H54 (cell line): ENCODE measurements at regions not wholly inside any gene's neighbourhood (a gene's known extent, or its start where the extent isn't known, plus 50 kb on each side); places are given as distances from the start of the nearest gene placed in this dataset.
"Not testable (repeated sequence)": the region's sequence is repeated elsewhere in the genome, so short reads cannot be mapped to it uniquely, and the experiment has no call there.

Experiments used
- DNase-seq: peaks from one replicate; pipeline ENCODE4 v3.0.0; 2011; ENCODE audit warnings: low spot score, mixed read lengths; ENCODE audit not compliant: insufficient read length
- FAIRE-seq: peaks from 3 replicates; lab custom pipeline; 2011; peaks lifted over from hg19 to GRCh38; lab: Jason Lieb, UNC
- POLR2A ChIP-seq: IDR thresholded peaks from 2 replicates; pipeline ENCODE4 v1.6.1; 2011; ENCODE audit warnings: low read depth, mild to moderate bottlenecking, low read length

DNA sequence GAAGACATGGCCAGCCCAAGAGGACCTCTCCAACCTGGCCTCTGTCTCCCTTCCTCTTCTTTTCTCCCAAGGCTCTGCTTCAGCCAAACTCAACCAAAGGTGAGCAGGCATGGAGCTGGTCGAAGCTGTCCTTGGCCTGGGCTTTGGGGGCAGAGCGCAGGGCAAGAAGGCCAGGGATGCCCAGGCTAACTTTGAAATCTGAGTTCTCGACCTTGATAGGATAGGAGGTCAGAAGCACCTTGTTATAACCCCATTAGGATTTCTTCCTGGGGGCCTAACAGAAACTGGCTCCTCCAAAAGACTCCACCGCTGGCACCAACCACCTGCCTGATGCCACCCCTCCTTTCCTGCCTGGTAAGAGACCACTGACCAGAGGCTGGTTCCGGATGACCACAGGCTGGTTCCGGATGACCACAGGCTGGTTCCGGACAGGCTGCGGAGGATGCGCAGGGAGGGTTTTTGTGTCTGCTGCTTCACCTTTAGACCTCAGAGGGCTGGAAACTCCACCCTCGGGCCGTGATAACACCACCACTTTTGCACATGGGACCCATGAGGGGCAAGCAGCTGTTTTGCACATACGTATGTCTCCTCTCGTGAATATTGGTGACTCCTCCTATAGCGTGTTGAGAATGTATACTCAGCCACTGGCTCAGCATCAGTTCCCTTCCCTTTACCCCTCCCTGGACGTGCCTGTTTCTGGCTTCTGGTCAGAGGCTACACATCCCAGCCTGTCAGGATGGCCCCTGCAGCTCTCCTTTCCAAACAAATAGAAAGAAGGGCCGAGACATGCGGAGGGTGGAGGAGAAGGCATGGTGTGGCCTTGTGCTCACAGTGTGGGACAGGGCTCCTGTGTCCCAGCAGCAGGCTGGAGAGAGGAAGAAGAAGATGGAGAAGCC, 140.1 kb downstream of the DNAJB6 start:
- TF ChIP-seq POLR2A, result no peak
- no peak for FAIRE-seq
- DNase-seq, result no peak

DNA sequence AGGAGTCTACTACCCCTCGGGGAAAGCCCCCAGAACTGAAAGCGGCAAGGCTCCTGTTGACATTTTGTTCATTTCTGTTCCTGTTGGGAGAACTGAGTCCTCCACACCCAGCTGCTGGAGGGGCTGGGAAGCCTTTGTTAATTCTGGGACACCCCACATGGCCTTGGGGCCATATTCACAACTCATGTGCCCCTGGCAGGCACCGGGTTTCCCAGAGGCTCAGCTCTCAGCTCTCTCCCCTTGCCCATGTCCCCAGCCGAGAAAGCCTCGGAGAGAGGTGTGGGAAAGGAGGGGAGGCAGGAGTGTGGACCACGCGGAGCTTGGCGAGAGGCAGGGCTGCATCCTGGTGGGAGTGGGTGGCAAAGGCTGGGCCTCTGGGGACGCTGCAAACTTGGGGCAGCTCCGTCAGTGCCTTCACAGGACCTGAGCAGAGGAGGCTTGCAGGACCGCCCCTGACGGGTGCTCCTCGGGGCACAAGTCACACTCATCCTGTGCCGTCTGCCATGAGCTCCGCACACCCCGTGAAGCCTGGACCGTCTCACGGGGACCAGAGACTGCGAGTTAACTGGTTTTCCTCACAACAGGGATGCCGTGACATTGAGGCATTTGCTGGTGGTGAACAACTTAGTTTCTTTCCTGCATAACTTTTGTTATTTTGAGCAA, 140.9 kb downstream of the DNAJB6 start:
- no peak for TF ChIP-seq POLR2A
- DNase-seq (no peak), FAIRE-seq (no peak)

DNA sequence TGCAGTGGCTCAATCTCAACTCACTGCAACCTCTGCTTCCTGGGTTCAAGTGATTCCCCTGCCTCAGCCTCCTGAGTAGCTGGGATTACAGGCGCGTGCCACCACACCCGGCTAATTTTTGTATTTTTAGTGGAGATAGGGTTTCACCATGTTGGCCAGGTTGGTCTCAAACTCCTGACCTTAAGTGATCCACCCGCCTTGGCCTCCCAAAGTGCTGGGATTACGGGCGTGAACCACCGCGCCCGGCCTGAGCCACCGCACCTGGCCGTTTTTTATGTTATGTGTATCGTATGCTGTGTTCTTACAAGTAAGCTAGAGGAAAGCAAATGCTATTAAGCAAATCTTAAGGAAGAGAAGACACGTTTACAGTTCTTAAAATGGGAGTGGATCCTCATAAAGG, 141.8 kb downstream of the DNAJB6 start:
- FAIRE-seq, DNase-seq: not testable (repeated sequence)

DNA sequence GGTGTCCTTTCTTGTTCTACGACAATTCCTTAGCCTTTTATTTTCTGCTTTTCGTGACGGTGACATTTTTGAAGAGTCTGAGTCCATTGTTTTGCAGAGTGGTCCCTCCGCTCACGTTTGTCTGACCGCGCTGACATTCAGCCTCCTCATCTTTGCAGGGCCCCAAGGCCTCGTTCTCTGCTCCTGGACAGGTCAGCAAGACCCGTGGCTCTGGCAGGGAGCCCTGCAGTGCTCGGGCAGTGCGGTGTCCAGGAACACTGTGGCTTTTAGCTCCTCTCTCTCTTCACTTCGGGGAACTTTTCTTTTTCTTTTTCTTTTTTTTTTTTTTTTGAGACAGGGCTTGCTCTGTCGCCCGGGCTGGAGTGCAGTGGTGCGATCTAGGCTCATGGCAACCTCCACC, 142.5 kb downstream of the DNAJB6 start:
- DNase-seq (no peak), FAIRE-seq (no peak)
- no peak for TF ChIP-seq POLR2A

DNA sequence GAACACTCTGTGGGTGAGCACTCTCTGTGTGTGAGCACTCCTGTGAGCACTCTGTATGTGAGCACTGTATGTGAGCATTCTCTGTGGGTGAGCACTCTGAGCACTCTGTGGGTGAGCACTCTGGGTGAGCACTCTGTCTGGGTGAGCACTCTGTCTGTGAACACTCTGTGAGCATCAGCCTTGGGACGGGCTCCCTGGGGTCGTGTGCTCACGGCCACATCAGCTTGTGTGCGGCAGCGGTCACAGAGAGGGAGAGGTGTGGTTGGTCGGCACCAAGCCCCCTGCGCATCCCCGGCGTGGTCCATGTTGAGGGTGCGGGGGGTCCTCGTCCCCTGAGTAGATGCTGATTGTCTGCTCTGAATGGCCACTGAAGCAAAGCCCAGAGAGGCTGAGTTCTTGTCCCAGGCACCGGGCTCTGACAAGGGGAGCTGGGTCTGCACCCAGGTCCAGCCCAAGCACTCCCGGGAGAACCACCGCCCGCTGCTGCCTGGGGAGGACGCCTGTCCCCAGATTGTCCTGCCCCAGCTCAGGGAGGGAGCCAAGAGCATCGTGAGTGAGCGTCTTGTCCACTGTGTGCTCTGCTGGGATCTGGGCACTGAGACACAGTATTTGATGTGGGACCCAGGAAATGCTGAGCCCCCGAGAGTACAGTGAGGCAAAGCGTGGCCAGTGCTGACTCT, 143.7 kb downstream of the DNAJB6 start:
- no peak for FAIRE-seq
- no peak for DNase-seq
- TF ChIP-seq POLR2A, result no peak

DNA sequence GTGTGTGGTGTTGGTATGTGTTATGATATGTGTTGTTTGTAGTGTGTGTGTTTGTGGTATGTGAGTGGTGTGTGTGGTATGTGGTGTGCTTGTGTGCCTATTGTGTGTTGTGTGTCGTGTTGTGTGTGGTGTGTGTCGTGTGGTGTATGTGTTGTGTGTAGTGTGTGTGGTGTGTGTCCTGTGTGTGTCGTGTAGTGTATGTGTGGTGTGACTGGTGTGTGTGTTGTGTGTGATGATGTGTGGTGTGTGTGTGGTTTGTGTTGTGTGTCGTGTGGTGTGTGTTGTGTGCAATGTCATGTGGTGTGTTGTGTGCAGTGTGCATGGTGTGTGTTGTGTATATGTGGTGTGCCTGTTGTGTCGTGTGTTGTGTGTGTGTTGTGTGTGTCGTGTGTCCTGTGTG, 144.6 kb downstream of the DNAJB6 start:
- DNase-seq (no peak), FAIRE-seq (no peak)
- TF ChIP-seq POLR2A, result no peak

DNA sequence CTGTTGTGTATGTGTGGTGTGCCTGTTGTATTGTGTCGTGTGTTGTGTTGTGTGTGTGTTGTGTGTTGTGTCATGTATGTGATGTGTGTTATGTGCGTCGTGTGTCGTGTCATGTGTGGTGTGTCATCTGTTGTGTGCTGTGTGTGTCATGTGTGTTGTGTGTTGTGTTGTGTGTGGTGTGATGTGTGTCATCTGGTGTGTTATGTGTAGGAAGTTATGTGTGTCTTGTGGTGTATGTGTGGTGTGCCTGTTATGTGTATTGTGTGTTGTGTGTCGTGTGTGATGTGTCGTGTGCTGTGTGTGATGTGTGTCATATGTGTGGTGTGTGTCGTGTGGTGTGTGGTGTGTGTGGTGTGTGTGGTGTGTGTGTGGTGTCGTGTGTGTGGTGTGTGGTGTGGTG, 145.2 kb downstream of the DNAJB6 start:
- FAIRE-seq (no peak), DNase-seq (no peak)
- no peak for TF ChIP-seq POLR2A

DNA sequence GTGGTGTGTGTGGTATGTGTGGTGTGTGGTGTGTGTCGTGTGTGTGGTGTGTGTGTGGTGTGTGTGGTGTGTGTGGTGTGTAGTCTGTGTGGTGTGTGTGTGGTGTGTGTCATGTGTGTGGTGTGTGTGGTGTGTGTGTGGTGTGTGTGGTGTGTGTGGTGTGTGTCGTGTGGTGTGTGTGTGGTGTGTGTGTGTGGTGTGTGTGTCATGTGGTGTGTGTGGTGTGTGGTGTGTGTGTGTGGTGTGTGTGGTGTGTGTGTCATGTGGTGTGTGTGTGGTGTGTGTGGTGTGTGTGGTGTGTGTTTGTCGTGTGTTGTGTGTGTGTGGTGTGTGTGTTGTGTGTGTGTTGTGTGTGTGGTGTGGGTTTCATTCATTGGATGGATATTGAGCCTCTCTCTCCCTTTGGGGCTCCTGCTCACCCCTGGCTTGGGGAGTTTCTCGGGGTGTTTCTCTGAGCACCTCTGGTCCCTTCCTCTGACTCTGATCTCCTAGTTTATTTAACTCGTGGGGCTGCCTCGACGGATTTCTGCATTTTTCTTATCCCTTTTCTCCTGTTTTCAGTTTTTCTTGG, 145.8 kb downstream of the DNAJB6 start:
- DNase-seq (no peak), FAIRE-seq (no peak)
- no peak for TF ChIP-seq POLR2A

DNA sequence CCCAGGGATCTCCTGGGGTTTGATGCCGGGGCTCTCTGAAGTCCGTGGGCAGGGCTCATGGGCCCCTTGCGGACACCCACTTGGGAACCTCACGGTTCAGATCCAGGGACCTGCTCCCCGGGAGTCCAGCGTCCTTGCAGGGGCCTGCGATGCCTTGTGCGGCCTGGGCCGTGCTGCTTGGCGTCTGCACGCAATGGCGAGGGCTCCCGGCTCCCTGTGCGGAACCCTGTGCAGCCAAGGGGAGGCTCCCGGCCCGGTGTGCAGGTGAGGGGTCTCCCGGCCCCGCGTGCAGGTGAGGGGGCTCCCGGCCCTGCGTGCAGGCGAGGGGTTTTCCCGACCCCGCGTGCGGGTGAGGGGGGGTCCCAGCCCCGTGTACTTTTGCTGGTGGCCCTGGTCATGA, 146.7 kb downstream of the DNAJB6 start:
- FAIRE-seq (no peak), DNase-seq (no peak)
- TF ChIP-seq POLR2A, result no peak

DNA sequence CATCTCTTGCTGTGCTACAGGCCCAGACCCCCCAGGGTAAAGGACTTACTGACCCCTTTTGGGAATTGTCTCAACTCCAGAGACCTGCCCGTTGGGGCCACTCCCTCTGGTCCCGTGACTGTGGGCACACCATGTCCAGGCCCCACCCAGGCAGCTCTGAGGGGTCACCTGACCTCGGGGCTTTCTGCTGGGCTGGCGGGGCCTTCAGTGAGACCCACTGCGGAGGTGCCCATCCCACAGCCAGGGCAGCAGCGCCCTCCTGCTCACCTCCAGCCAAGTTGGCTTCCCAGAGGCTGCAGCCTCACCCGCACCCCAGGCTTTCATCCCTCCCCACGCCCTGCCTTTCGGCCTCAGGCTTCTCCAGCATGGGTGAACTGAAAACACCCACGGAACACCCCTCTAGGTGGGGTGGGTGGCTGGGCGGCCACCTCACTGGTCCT, 147.2 kb downstream of the DNAJB6 start:
- TF ChIP-seq POLR2A, result no peak
- FAIRE-seq (no peak), DNase-seq (no peak)

DNA sequence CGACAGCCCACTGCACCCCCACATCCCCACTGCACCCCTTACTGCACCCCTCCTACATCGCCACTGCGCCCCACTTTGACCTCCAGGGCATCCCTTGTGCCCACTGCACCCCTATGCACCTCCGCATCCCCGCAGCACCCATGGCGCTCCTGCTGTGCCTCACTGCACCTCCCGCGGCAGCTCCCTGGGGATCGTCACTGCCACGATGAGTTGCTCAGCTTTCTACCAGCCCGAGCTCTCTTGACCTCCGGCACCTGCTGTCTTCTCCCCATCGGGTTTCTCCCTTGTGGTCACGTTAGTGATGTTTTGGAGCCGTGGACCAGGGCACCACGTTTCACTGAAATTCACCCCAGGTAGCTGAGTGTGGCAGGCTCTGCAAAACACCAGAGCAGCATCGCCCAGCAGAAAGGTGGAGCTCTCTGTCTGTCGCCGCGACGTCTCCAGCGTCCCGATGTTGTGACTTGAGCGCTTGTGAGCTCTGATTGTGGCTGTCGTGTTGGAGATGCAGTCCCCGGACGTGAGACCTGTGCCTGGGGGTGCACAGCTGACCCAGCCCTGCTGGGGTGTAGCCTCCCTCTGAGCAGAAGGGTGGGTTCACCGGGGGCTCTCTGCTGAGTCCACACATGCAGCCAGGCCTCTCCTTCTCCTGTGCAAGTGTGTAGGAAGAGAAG, 147.7 kb downstream of the DNAJB6 start:
- FAIRE-seq (no peak), DNase-seq (no peak)
- no peak for TF ChIP-seq POLR2A

DNA sequence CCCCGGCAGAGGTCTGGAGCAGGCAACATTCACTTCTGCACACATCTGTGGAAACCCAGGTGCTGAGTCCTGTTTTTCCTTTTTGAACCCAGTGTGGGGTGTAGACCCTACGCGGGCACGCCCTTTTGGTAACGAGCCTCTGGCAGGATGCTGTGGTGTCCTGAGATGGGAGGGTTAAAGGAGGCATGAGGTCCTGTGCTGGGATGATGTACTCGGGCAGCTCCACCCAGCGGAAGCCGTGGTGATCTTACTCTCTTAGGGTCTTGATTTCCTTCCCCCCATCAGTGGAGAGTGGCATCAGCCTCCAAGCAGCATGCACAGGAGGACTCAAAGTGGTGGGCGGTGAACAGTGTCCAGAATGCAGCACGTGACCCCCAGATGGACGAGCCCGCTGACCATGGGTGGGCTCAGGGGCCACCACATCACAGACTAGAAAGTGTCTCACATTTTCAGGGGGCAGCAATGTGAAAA, 148.6 kb downstream of the DNAJB6 start:
- FAIRE-seq (no peak), DNase-seq (no peak)
- TF ChIP-seq POLR2A, result no peak

DNA sequence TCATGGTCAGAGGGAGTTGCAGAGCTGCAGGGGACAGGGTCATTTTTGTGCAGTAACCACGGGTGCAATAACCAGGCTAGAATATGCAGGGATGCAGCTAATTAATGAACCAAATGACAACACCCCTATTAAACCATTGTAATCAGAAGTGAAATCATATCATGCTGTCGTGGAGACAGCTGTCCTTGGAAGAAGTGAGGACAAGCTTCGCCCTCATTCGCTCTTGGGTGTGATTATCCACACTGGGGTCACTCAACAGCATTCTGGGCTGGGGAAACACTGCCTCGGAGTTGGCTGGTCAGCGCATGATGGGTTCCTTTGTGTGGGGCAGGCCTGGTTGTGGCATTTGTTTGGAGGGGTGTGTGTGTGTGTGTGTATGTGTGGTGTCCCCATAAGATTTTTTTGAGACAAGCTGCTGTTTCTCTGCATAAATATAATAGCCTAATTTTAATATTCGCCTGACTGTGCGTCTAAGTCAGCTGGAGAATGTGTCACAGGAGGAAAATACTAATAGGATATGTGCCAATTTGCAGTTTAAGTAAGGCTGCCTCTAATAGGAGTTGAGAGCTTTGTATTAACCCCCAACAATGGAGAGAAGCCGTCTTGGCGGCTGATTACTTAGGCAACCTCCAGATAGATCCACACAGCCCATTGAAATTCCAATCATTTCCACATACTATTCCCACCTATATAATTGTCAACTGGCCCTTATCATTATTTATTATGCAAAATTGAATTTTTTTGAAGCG, 149.4 kb downstream of the DNAJB6 start:
- FAIRE-seq (no peak), DNase-seq (no peak)
- no peak for TF ChIP-seq POLR2A
